Tibial nerve (tissue), 4 donors: ENCODE measurements at regions not wholly inside any gene's neighbourhood (a gene's known extent, or its start where the extent isn't known, plus 50 kb on each side); places are given as distances from the start of the nearest gene placed in this dataset.

Source experiments
- DNase-seq, 2 donors: peaks; one replicate each; pipeline ENCODE4 v3.0.0-alpha.2; 2019; ENCODE audit warnings: low spot score in 2 of 2
- H3K27ac ChIP-seq, 4 donors: fragments of 200-600 bp; sonication (generic) in 3 of 4; one replicate each; pipeline ENCODE4 v1.5.1; 2017 to 2019; ENCODE audit warnings: mild to moderate bottlenecking in 1 of 4
- H3K27me3 ChIP-seq, 2 donors: fragments of 200-600 bp; sonication (generic) in 1 of 2; one replicate each; pipeline versions ENCODE4 v1.5.1 to v1.6.0; 2017 to 2019
- H3K36me3 ChIP-seq, 3 donors: fragments of 200-600 bp; sonication (generic); one replicate each; pipeline ENCODE4 v1.5.1; 2018 to 2019
- H3K4me1 ChIP-seq, 4 donors: fragments of 200-600 bp; sonication (generic) in 3 of 4; one replicate each; pipeline ENCODE4 v1.5.1; 2017 to 2019
- H3K4me3 ChIP-seq, 4 donors: fragments of 200-600 bp; sonication (generic) in 3 of 4; one replicate each; pipeline ENCODE4 v1.5.1; 2017 to 2019; ENCODE audit warnings: mild to moderate bottlenecking in 1 of 4, moderate library complexity in 1 of 4
- H3K9me3 ChIP-seq, 4 donors: fragments of 200-600 bp; sonication (generic) in 3 of 4; one replicate each; pipeline ENCODE4 v1.5.1; 2017 to 2019
- EP300 ChIP-seq, 2 donors: sonication (generic); formaldehyde crosslinking; IDR thresholded peaks; one replicate each; pipeline ENCODE4 v1.6.1; 2017; ENCODE audit warnings: antibody characterized with exemption in 2 of 2, mild to moderate bottlenecking in 1 of 2
- POLR2A ChIP-seq, 2 donors: fragments of 450-650 bp; IDR thresholded peaks; one replicate each; pipeline ENCODE4 v1.6.1; 2017; ENCODE audit warnings: antibody characterized with exemption in 2 of 2, mild to moderate bottlenecking in 2 of 2, moderate library complexity in 2 of 2
- whole genome bisulfite sequencing, 2 donors: methylation state at CpG; one replicate each; pipeline ENCODE4 v1.1.5; 2018; 5-methylcytosine and 5-hydroxymethylcytosine counted together
- TF ChIP-seq, protein P1 (sequence below), 5 experiments: fragments of 200-600 bp in 3 of 5; fragments of 450-650 bp in 2 of 5; sonication (generic) in 3 of 5; IDR thresholded peaks; one replicate each; pipeline ENCODE4 v1.5.1; 2016 to 2019; ENCODE audit warnings: antibody characterized with exemption in 5 of 5, mild to moderate bottlenecking in 3 of 5, moderate library complexity in 2 of 5

GRCh38 chr16:64171632-64172031 lies 950.2 kb downstream of the CDH11 start:
- DNase-seq: no peak
- H3K4me1 ChIP-seq: no peaks in the 10 kb centered on the region
- H3K27ac ChIP-seq: no peak overlapping the region
- no peak for TF ChIP-seq EP300 (IDR thresholded peaks at IDR 0.05)
- TF ChIP-seq POLR2A (IDR thresholded peaks at IDR 0.05): no peak
- TF ChIP-seq, protein P1, sequence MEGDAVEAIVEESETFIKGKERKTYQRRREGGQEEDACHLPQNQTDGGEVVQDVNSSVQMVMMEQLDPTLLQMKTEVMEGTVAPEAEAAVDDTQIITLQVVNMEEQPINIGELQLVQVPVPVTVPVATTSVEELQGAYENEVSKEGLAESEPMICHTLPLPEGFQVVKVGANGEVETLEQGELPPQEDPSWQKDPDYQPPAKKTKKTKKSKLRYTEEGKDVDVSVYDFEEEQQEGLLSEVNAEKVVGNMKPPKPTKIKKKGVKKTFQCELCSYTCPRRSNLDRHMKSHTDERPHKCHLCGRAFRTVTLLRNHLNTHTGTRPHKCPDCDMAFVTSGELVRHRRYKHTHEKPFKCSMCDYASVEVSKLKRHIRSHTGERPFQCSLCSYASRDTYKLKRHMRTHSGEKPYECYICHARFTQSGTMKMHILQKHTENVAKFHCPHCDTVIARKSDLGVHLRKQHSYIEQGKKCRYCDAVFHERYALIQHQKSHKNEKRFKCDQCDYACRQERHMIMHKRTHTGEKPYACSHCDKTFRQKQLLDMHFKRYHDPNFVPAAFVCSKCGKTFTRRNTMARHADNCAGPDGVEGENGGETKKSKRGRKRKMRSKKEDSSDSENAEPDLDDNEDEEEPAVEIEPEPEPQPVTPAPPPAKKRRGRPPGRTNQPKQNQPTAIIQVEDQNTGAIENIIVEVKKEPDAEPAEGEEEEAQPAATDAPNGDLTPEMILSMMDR (IDR thresholded peaks at IDR 0.05): no peak
- no peaks in the 10 kb centered on the region for H3K9me3 ChIP-seq
- H3K36me3 ChIP-seq: no peaks in the 10 kb centered on the region
- WGBS, 2 donors: 86 to 89% methylated on average over 2 of the region's 2 CpGs
- H3K4me3 ChIP-seq: no peak overlapping the region
- no peaks in the 10 kb centered on the region for H3K27me3 ChIP-seq

DNA sequence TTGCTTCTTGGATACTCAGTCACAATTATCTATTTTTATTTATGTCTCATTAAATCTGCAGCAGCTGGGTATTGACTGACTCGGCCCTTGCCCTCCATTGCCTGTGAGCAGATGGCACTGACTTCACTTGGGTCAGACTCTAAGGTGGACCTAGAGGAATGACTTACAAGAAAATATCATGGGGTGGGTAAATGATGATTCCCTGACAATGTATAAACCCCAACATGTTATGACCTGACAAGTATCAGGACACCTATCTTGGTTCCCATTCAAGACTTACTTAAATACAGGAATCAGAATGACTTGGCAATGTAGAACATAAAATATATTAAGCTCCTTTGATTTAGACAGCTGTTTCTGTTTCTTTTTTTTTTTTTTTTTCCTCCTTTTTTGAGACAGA lies 953.5 kb downstream of the CDH11 start:
- WGBS, 2 donors: 69 to 84% methylated on average over 1 of the region's 1 CpG
- TF ChIP-seq POLR2A (IDR thresholded peaks at IDR 0.05) (no peak), EP300 (IDR thresholded peaks at IDR 0.05) (no peak)
- TF ChIP-seq, protein P1 (IDR thresholded peaks at IDR 0.05): no peak
- Histone ChIP-seq H3K4me3 (no peak overlapping the region), H3K4me1 (no peaks in the 10 kb centered on the region), H3K36me3 (no peaks in the 10 kb centered on the region), H3K9me3 (no peaks in the 10 kb centered on the region), H3K27me3 (no peaks in the 10 kb centered on the region), H3K27ac (no peak overlapping the region)
- no peak for DNase-seq

- Histone ChIP-seq H3K4me1 (no peaks in the 10 kb centered on the region), H3K27ac (no peak overlapping the region), H3K36me3 (no peaks in the 10 kb centered on the region), H3K27me3 (no peaks in the 10 kb centered on the region), H3K4me3 (no peak overlapping the region), H3K9me3 (no peaks in the 10 kb centered on the region)
- WGBS, 2 donors: 88 to 89% methylated on average over 12 of the region's 12 CpGs
- DNase-seq: no peak
- TF ChIP-seq, protein P1 (IDR thresholded peaks at IDR 0.05): no peak
- TF ChIP-seq POLR2A (IDR thresholded peaks at IDR 0.05): no peak
Observed at GRCh38 chr16:64167936-64168335, 953.9 kb downstream of the CDH11 start.

GRCh38 chr16:64165368-64165767 lies 956.5 kb downstream of the CDH11 start:
- no peaks in the 10 kb centered on the region for H3K27me3 ChIP-seq
- no peak overlapping the region for H3K4me3 ChIP-seq
- H3K9me3 ChIP-seq: no peaks in the 10 kb centered on the region
- no peak for DNase-seq
- no peaks in the 10 kb centered on the region for H3K36me3 ChIP-seq
- WGBS, 2 donors: 92 to 96% methylated on average over 7 of the region's 7 CpGs
- peaks cover 0 to 13% (median 0%) of the 10 kb centered on the region in 4 donors for H3K4me1 ChIP-seq
- no peak overlapping the region for H3K27ac ChIP-seq
- TF ChIP-seq POLR2A (IDR thresholded peaks at IDR 0.05): no peak
- TF ChIP-seq, protein P1 (IDR thresholded peaks at IDR 0.05): no peak
- TF ChIP-seq EP300 (IDR thresholded peaks at IDR 0.05): no peak

DNA sequence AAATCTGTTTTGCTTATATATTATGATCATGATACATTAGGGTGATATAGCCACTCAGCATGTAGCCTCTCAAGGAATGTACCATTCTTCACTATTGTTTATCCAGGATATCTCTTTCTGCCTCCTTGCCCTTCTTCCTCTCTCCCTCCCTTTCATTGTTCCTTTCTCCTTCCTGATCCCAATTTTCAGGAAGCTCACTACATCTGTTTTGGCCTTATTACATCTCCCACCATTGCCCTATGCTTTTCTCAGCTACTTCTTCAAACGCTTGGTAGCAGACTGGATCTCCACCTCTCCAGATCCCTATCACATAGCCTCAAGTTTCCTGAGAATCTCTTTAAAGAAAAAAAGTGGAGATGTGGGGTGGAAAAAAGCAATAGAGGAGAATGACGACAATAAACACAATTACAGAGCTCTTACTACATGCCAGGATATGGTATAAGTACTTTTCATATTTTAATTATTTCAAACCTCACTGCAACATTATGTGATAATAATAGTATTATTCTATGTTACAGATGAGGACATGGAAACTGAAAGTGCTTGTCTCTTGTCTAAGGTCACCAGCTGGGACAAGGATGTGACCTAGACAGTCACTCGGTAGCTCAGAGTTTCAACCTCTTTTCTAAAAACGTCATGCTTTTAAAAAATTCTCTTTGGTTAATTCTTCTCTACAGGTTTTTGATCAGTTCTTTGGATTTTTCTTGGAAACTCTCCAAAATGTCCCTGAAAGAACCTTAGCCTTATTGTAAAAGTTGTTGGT lies 959.1 kb downstream of the CDH11 start:
- WGBS, 2 donors: 47 to 58% methylated on average over 4 of the region's 4 CpGs
- H3K9me3 ChIP-seq: no peaks in the 10 kb centered on the region
- no peaks in the 10 kb centered on the region for H3K27me3 ChIP-seq
- no peak for DNase-seq
- H3K27ac ChIP-seq: no peak overlapping the region
- H3K36me3 ChIP-seq: no peaks in the 10 kb centered on the region
- H3K4me3 ChIP-seq: no peak overlapping the region
- TF ChIP-seq EP300 (IDR thresholded peaks at IDR 0.05) (no peak), POLR2A (IDR thresholded peaks at IDR 0.05) (no peak)
- TF ChIP-seq, protein P1 (IDR thresholded peaks at IDR 0.05): no peak
- H3K4me1 ChIP-seq: peaks cover 0 to 20% (median 0%) of the 10 kb centered on the region in 4 donors
